ENCODE measurements at regions not wholly inside any gene's neighbourhood (a gene's known extent, or its start where the extent isn't known, plus 50 kb on each side); places are given as distances from the start of the nearest gene placed in this dataset.

- no peaks in the 10 kb centered on the region for H3K4me1 Mint-ChIP-seq
- TF ChIP-seq CTCF (conservative IDR thresholded peaks at IDR 0.05): no peak; the same call in 1 of the 3 replicates
- no peak overlapping the region for H4K8ac ChIP-seq (replicated peaks; ENCODE audit: insufficient read length, low read depth, low read length)
- H3K23me2 ChIP-seq (ENCODE audit: insufficient read length, low read depth, low read length, poor library complexity, severe bottlenecking): no peaks in the 10 kb centered on the region
- H3K9ac ChIP-seq (ENCODE audit: extremely low read depth, insufficient read length, low read length): no peak overlapping the region
- no peak overlapping the region for H3K56ac ChIP-seq (ENCODE audit: insufficient read length, low read depth, low read length)
- H2AFZ ChIP-seq (ENCODE audit: low read length): no peak overlapping the region
- peaks cover 0 to 1% of the 10 kb centered on the region in 2 experiments; a peak in 2 of 5 replicates for H3K9me3 Mint-ChIP-seq
- DNase-seq: no peak
- no peaks in the 10 kb centered on the region for H3K79me1 ChIP-seq (ENCODE audit: insufficient read depth, low read depth, low read length, poor library complexity, severe bottlenecking)
- no peak overlapping the region for H3K27ac Mint-ChIP-seq
- no peak overlapping the region for H3T11ph ChIP-seq (ENCODE audit: low read length)
- no peak overlapping the region for H4K91ac ChIP-seq (ENCODE audit: insufficient read length, low read depth, low read length)
- H3K27me3 ChIP-seq (ENCODE audit: insufficient read depth, low read length): no peaks in the 10 kb centered on the region
- no peak overlapping the region for H4K5ac ChIP-seq (ENCODE audit: insufficient read length, low read depth, low read length)
- H3K4me3 Mint-ChIP-seq: no peak overlapping the region
- no peak overlapping the region for H2BK20ac ChIP-seq (ENCODE audit: low read depth, low read length, poor library complexity, severe bottlenecking)
- no peak overlapping the region for H2BK5ac ChIP-seq (ENCODE audit: insufficient read length, low read length)
- no peak overlapping the region for H2BK15ac ChIP-seq (ENCODE audit: low read depth, low read length)
- H3K14ac ChIP-seq (ENCODE audit: insufficient read depth, low read length): no peak overlapping the region
- H3K27ac ChIP-seq (ENCODE audit: insufficient read length, low read depth, low read length): no peak overlapping the region
- H2BK120ac ChIP-seq (ENCODE audit: low read depth, low read length, poor library complexity, severe bottlenecking): no peak overlapping the region
- no peaks in the 10 kb centered on the region for H3K36me3 Mint-ChIP-seq (ENCODE audit: insufficient read depth in 1 of 3, low read depth in 3 of 3)
- no CpG with 5 or more reads among the region's 2 CpGs for WGBS (ENCODE audit: extremely low coverage, insufficient read length, low lambda C conversion rate)
- no peaks in the 10 kb centered on the region; the same call in none of the 2 replicates for H3K27me3 Mint-ChIP-seq (ENCODE audit: low read depth)
- H3K4me1 ChIP-seq (ENCODE audit: insufficient read depth, low read length): no peaks in the 10 kb centered on the region
- no peak overlapping the region for H3K23ac ChIP-seq (ENCODE audit: insufficient read length, low read depth, low read length)
- no peak overlapping the region for H3K4ac ChIP-seq (ENCODE audit: low read depth, low read length)
- H3K79me2 ChIP-seq (ENCODE audit: insufficient read depth, low read length): no peaks in the 10 kb centered on the region
- H2AK5ac ChIP-seq (ENCODE audit: insufficient read length, low read length): no peak overlapping the region
- no peaks in the 10 kb centered on the region for H3K9me3 ChIP-seq (ENCODE audit: control insufficient read depth, low read depth, low read length)
- H3K18ac ChIP-seq (ENCODE audit: insufficient read length, low read depth, low read length): no peak overlapping the region
- H2BK12ac ChIP-seq (ENCODE audit: insufficient read length, low read depth, low read length): no peak overlapping the region
- no peaks in the 10 kb centered on the region for H4K20me1 ChIP-seq (ENCODE audit: control insufficient read depth, insufficient read depth, insufficient read length)
- no peak overlapping the region for H3K4me2 ChIP-seq (ENCODE audit: insufficient read depth, insufficient read length, low read length)
These were observed 84.6 kb upstream of the PROKR2 start for GRCh38 chr20:5401277-5401875.

All from H9 (cell line).